ENCODE measurements at regions not wholly inside any gene's neighbourhood (a gene's known extent, or its start where the extent isn't known, plus 50 kb on each side); places are given as distances from the start of the nearest gene placed in this dataset.

GRCh38 chr19:28680111-28680510 lies 532.8 kb downstream of the UQCRFS1 start:
- Histone ChIP-seq H3K27me3 (ENCODE audit: insufficient read depth, low read length, poor library complexity, severe bottlenecking) (no peaks in the 10 kb centered on the region), H4K20me1 (ENCODE audit: insufficient read depth, low read length, poor library complexity, severe bottlenecking) (no peaks in the 10 kb centered on the region), H3K4me1 (ENCODE audit: insufficient read depth, low read length, poor library complexity, severe bottlenecking) (no peaks in the 10 kb centered on the region), H3K9me3 (ENCODE audit: insufficient read depth, low read depth, low read length) (no peaks in the 10 kb centered on the region), H3K36me3 (ENCODE audit: insufficient read depth, low read length) (no peaks in the 10 kb centered on the region), H2AFZ (ENCODE audit: low read length) (no peak overlapping the region), H3K4me2 (ENCODE audit: low read depth, low read length, poor library complexity, severe bottlenecking) (no peak overlapping the region), H3K9ac (ENCODE audit: low read depth, low read length, poor library complexity, severe bottlenecking) (no peak overlapping the region), H3F3A (ENCODE audit: low read depth) (no peaks in the 10 kb centered on the region), H3K4me3 (ENCODE audit: low read length, poor library complexity, severe bottlenecking) (no peak overlapping the region), H3K9me2 (replicated peaks; ENCODE audit: low read depth, low read length) (no peaks in the 10 kb centered on the region), H3K79me2 (ENCODE audit: insufficient read depth, low read length) (no peaks in the 10 kb centered on the region)
- TF ChIP-seq, protein P1, sequence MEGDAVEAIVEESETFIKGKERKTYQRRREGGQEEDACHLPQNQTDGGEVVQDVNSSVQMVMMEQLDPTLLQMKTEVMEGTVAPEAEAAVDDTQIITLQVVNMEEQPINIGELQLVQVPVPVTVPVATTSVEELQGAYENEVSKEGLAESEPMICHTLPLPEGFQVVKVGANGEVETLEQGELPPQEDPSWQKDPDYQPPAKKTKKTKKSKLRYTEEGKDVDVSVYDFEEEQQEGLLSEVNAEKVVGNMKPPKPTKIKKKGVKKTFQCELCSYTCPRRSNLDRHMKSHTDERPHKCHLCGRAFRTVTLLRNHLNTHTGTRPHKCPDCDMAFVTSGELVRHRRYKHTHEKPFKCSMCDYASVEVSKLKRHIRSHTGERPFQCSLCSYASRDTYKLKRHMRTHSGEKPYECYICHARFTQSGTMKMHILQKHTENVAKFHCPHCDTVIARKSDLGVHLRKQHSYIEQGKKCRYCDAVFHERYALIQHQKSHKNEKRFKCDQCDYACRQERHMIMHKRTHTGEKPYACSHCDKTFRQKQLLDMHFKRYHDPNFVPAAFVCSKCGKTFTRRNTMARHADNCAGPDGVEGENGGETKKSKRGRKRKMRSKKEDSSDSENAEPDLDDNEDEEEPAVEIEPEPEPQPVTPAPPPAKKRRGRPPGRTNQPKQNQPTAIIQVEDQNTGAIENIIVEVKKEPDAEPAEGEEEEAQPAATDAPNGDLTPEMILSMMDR (conservative IDR thresholded peaks at IDR 0.05; ENCODE audit: low read length): no peak
- no peak for TF ChIP-seq EZH2phosphoT487 (IDR thresholded peaks at IDR 0.05; ENCODE audit: borderline replicate concordance)

- Histone ChIP-seq H2AFZ (ENCODE audit: low read length) (no peak overlapping the region), H3K9me3 (ENCODE audit: insufficient read depth, low read depth, low read length) (peaks cover 4% of the 10 kb centered on the region; the same call in 1 of the 2 replicates), H3K4me1 (ENCODE audit: insufficient read depth, low read length, poor library complexity, severe bottlenecking) (no peaks in the 10 kb centered on the region), H4K20me1 (ENCODE audit: insufficient read depth, low read length, poor library complexity, severe bottlenecking) (no peaks in the 10 kb centered on the region), H3K9me2 (replicated peaks; ENCODE audit: low read depth, low read length) (no peaks in the 10 kb centered on the region), H3K4me2 (ENCODE audit: low read depth, low read length, poor library complexity, severe bottlenecking) (no peak overlapping the region), H3K27me3 (ENCODE audit: insufficient read depth, low read length, poor library complexity, severe bottlenecking) (no peaks in the 10 kb centered on the region), H3K36me3 (ENCODE audit: insufficient read depth, low read length) (no peaks in the 10 kb centered on the region), H3K79me2 (ENCODE audit: insufficient read depth, low read length) (no peaks in the 10 kb centered on the region), H3K9ac (ENCODE audit: low read depth, low read length, poor library complexity, severe bottlenecking) (no peak overlapping the region), H3F3A (ENCODE audit: low read depth) (no peaks in the 10 kb centered on the region), H3K4me3 (ENCODE audit: low read length, poor library complexity, severe bottlenecking) (no peak overlapping the region)
- no peak for TF ChIP-seq EZH2phosphoT487 (IDR thresholded peaks at IDR 0.05; ENCODE audit: borderline replicate concordance)
- TF ChIP-seq, protein P1 (conservative IDR thresholded peaks at IDR 0.05; ENCODE audit: low read length): no peak
These were observed 542.1 kb downstream of the UQCRFS1 start for GRCh38 chr19:28670836-28671235.

GRCh38 chr19:28669804-28670203 lies 543.1 kb downstream of the UQCRFS1 start:
- Histone ChIP-seq H3K79me2 (ENCODE audit: insufficient read depth, low read length) (no peaks in the 10 kb centered on the region), H4K20me1 (ENCODE audit: insufficient read depth, low read length, poor library complexity, severe bottlenecking) (no peaks in the 10 kb centered on the region), H3K4me3 (ENCODE audit: low read length, poor library complexity, severe bottlenecking) (no peak overlapping the region), H3K27me3 (ENCODE audit: insufficient read depth, low read length, poor library complexity, severe bottlenecking) (no peaks in the 10 kb centered on the region), H3K36me3 (ENCODE audit: insufficient read depth, low read length) (no peaks in the 10 kb centered on the region), H3K9ac (ENCODE audit: low read depth, low read length, poor library complexity, severe bottlenecking) (no peak overlapping the region), H3K9me3 (ENCODE audit: insufficient read depth, low read depth, low read length) (peaks cover 4% of the 10 kb centered on the region; the same call in 1 of the 2 replicates), H3F3A (ENCODE audit: low read depth) (no peaks in the 10 kb centered on the region), H3K4me1 (ENCODE audit: insufficient read depth, low read length, poor library complexity, severe bottlenecking) (no peaks in the 10 kb centered on the region), H2AFZ (ENCODE audit: low read length) (no peak overlapping the region), H3K4me2 (ENCODE audit: low read depth, low read length, poor library complexity, severe bottlenecking) (no peak overlapping the region), H3K9me2 (replicated peaks; ENCODE audit: low read depth, low read length) (no peaks in the 10 kb centered on the region)
- TF ChIP-seq, protein P1 (conservative IDR thresholded peaks at IDR 0.05; ENCODE audit: low read length): no peak
- no peak for TF ChIP-seq EZH2phosphoT487 (IDR thresholded peaks at IDR 0.05; ENCODE audit: borderline replicate concordance)

Measured in Loucy (cell line).